Endothelial cell of umbilical vein (primary cell): ENCODE measurements at regions not wholly inside any gene's neighbourhood (a gene's known extent, or its start where the extent isn't known, plus 50 kb on each side); places are given as distances from the start of the nearest gene placed in this dataset.

Source experiments
- BruUV-seq: library from RNA; stranded (reverse); fragments of 400-500 nt; replicated peaks from 2 replicates; lab custom pipeline; 2021; lab: Mats Ljungman, UMichigan
- CTCF ChIA-PET: fragments of 300-600, 350-600 bp; sonication (Branson Sonifier 250); formaldehyde crosslinking; loops from one replicate; lab custom pipeline; 2021; ENCODE audit warnings: antibody characterized with exemption, inconsistent platforms; lab: Charles Lee
- POLR2A ChIA-PET: fragments of 300-600, 350-600 bp; sonication (Branson Sonifier 250); formaldehyde crosslinking; loops from one replicate; lab custom pipeline; 2021; ENCODE audit warnings: antibody characterized with exemption, inconsistent platforms; lab: Charles Lee
- DNase-seq: peaks from one replicate; pipeline ENCODE4 v3.0.0-alpha.2; 2011; ENCODE audit warnings: low read depth, low spot score
- FAIRE-seq: peaks from 2 replicates; lab custom pipeline; 2011; peaks lifted over from hg19 to GRCh38; lab: Jason Lieb, UNC
- H2AFZ ChIP-seq: 2 replicates; pipeline ENCODE4 v1.6.0; 2012; ENCODE audit warnings: low read depth, low read length, control low read depth, inconsistent platforms
- H3K27ac ChIP-seq: 2 replicates; pipeline ENCODE4 v1.5.1; 2011; ENCODE audit warnings: low read depth, mild to moderate bottlenecking, control low read depth, low read length, moderate library complexity; ENCODE audit not compliant: insufficient read depth
- H3K27me3 ChIP-seq, 2 experiments: 2 replicates each; pipeline versions ENCODE4 v1.6.0 to v1.6.1; 2011; ENCODE audit warnings: low read length in 2 of 2, mixed read lengths in 1 of 2; ENCODE audit not compliant: control insufficient read depth in 2 of 2, insufficient read depth in 2 of 2
- H3K36me3 ChIP-seq, 2 experiments: 2 replicates in 1 of 2; 3 replicates in 1 of 2; pipeline ENCODE4 v1.5.1; 2011; ENCODE audit warnings: low read length in 2 of 2, mild to moderate bottlenecking in 1 of 2, moderate library complexity in 1 of 2; ENCODE audit not compliant: control insufficient read depth in 2 of 2, insufficient read depth in 2 of 2; ENCODE audit errors: extremely low read depth in 1 of 2
- H3K4me1 ChIP-seq: 3 replicates; pipeline ENCODE4 v1.5.1; 2011; ENCODE audit warnings: mild to moderate bottlenecking, low read length; ENCODE audit not compliant: control insufficient read depth, insufficient read depth; ENCODE audit errors: extremely low read depth
- H3K4me2 ChIP-seq: 2 replicates; pipeline ENCODE4 v1.6.1; 2011; ENCODE audit warnings: low read length, control low read depth, mixed read lengths; ENCODE audit not compliant: insufficient read depth
- H3K4me3 ChIP-seq, 3 experiments: fragments of 200-600 bp in 1 of 3; sonication (generic), shearing (Covaris generic) in 1 of 3; replicated peaks in 1 of 3; 2 replicates each; pipeline ENCODE4 v1.5.1; 2011 to 2016; ENCODE audit warnings: control low read depth in 3 of 3, low read length in 3 of 3, mild to moderate bottlenecking in 2 of 3, inconsistent platforms in 1 of 3, low read depth in 1 of 3, moderate library complexity in 1 of 3; ENCODE audit not compliant: insufficient read depth in 1 of 3
- H3K79me2 ChIP-seq: 2 replicates; pipeline ENCODE4 v1.6.0; 2012; ENCODE audit warnings: low read length, inconsistent platforms; ENCODE audit not compliant: control insufficient read depth, insufficient read depth
- H3K9ac ChIP-seq: replicated peaks from 2 replicates; pipeline ENCODE3; 2011; ENCODE audit warnings: low read length, control low read depth; ENCODE audit not compliant: insufficient read depth; ENCODE audit errors: extremely low read depth
- H3K9me1 ChIP-seq: replicated peaks from 3 replicates; pipeline ENCODE4 v1.6.0; 2011; ENCODE audit warnings: mild to moderate bottlenecking, low read length; ENCODE audit not compliant: control insufficient read depth, insufficient read depth; ENCODE audit errors: extremely low read depth
- H3K9me3 ChIP-seq: replicated peaks from 2 replicates; pipeline ENCODE4 v1.5.1; 2012; ENCODE audit warnings: low read length, inconsistent platforms; ENCODE audit not compliant: control insufficient read depth, insufficient read depth
- H4K20me1 ChIP-seq: replicated peaks from 2 replicates; pipeline ENCODE3; 2011; ENCODE audit warnings: mild to moderate bottlenecking, low read length; ENCODE audit not compliant: control insufficient read depth, insufficient read depth; ENCODE audit errors: extremely low read depth
- CTCF ChIP-seq, 2 donors: IDR thresholded peaks; 1 replicate in 1 of 2; 2 replicates in 1 of 2; pipeline ENCODE4 v1.5.1; 2011; ENCODE audit warnings: low read length in 2 of 2, mild to moderate bottlenecking in 2 of 2, moderate library complexity in 2 of 2, control low read depth in 1 of 2, inconsistent platforms in 1 of 2, low read depth in 1 of 2; ENCODE audit not compliant: insufficient read depth in 1 of 2; ENCODE audit errors: extremely low read depth in 1 of 2
- EZH2 ChIP-seq: IDR thresholded peaks from 2 replicates; pipeline ENCODE4 v1.6.1; 2012; ENCODE audit warnings: borderline replicate concordance, low read depth, mild to moderate bottlenecking, moderate library complexity, low read length, inconsistent platforms; ENCODE audit not compliant: severe bottlenecking
- FOS ChIP-seq: IDR thresholded peaks from 2 replicates; pipeline ENCODE4 v1.6.1; 2011; ENCODE audit warnings: mild to moderate bottlenecking, low read length, moderate library complexity, borderline replicate concordance; ENCODE audit not compliant: insufficient read depth
- GATA2 ChIP-seq: IDR thresholded peaks from 2 replicates; pipeline ENCODE4 v1.7.0; 2011; ENCODE audit warnings: low read depth, mild to moderate bottlenecking, moderate library complexity, mixed read lengths, low read length; ENCODE audit not compliant: insufficient read length, insufficient read depth
- JUN ChIP-seq: IDR thresholded peaks from 2 replicates; pipeline ENCODE4 v1.6.1; 2011; ENCODE audit warnings: borderline replicate concordance, low read depth; ENCODE audit not compliant: insufficient read length, insufficient read depth
- MAX ChIP-seq: IDR thresholded peaks from 2 replicates; pipeline ENCODE4 v1.6.1; 2011; ENCODE audit not compliant: insufficient read depth, insufficient read length
- MYC ChIP-seq: IDR thresholded peaks from one replicate; pipeline ENCODE4 v1.6.1; 2011; ENCODE audit warnings: mild to moderate bottlenecking, low read depth, low read length
- POLR2A ChIP-seq: IDR thresholded peaks from 2 replicates; pipeline ENCODE4 v1.6.1; 2012; ENCODE audit warnings: low read depth, mild to moderate bottlenecking, control low read depth, low read length
- POLR2AphosphoS5 ChIP-seq: IDR thresholded peaks from 2 replicates; pipeline ENCODE4 v1.6.1; 2012; ENCODE audit warnings: low read depth, mild to moderate bottlenecking, control low read depth, low read length, moderate library complexity; ENCODE audit not compliant: insufficient read depth
- dilution Hi-C: fragments of 300-500 bp; cut with MboI; formaldehyde crosslinking; loops from one replicate; pipeline ENCODE4 v1.15.0; 2019; ENCODE audit warnings: low sequenced_read_pairs; ENCODE audit not compliant: extremely low pct_ligation_motif_present
- intact Hi-C: fragments of 100-400 bp; cut with micrococcal nuclease; formaldehyde crosslinking; loops from one replicate; pipeline ENCODE4 v1.10.0; 2022

- TF ChIP-seq MYC (no peak), MAX (no peak)
- Histone ChIP-seq H3K9ac (no peak overlapping the region), H2AFZ (no peak overlapping the region), H3K4me1 (no peaks in the 10 kb centered on the region), H3K79me2 (no peaks in the 10 kb centered on the region), H4K20me1 (no peaks in the 10 kb centered on the region), H3K9me1 (no peaks in the 10 kb centered on the region), H3K27ac (no peak overlapping the region), H3K4me3 (no peak overlapping the region), H3K27me3 (no peaks in the 10 kb centered on the region), H3K9me3 (no peaks in the 10 kb centered on the region), H3K36me3 (no peaks in the 10 kb centered on the region), H3K4me2 (no peak overlapping the region)
- ChIA-PET POLR2A (no interaction called here), CTCF (no interaction called here)
- BruUV-seq: no TSS peak
- dilution Hi-C loops: no loop called here
- FAIRE-seq (no peak), DNase-seq (no peak)
- intact Hi-C loops: no loop called here
Observed at GRCh38 chr11:93082900-93083299, 113.4 kb downstream of the MTNR1B start.

GRCh38 chr11:93084727-93085505 lies 112.9 kb downstream of the SLC36A4 start:
- dilution Hi-C loops (no loop called here), intact Hi-C loops (no loop called here)
- no TSS peak for BruUV-seq
- ChIA-PET CTCF (no interaction called here), POLR2A (no interaction called here)
- H2AFZ ChIP-seq: no peak overlapping the region
- TF ChIP-seq POLR2A: no peak
- TF ChIP-seq JUN: no peak
- TF ChIP-seq GATA2: no peak
- no peak for TF ChIP-seq MAX
- no peak for TF ChIP-seq CTCF (IDR thresholded peaks at IDR 0.05; ENCODE audit: extremely low read depth in 1 of 2, insufficient read depth in 1 of 2, low read depth in 1 of 2, low read length in 2 of 2)
- TF ChIP-seq MYC: no peak
- TF ChIP-seq FOS: no peak
- no peak for TF ChIP-seq POLR2AphosphoS5
- no peak for TF ChIP-seq EZH2
- H3K9ac ChIP-seq: no peak overlapping the region
- no peak overlapping the region for H3K4me3 ChIP-seq
- no peaks in the 10 kb centered on the region for H3K9me3 ChIP-seq
- DNase-seq (no peak), FAIRE-seq (no peak)
- no peaks in the 10 kb centered on the region for H3K9me1 ChIP-seq
- H3K27me3 ChIP-seq: no peaks in the 10 kb centered on the region
- H3K79me2 ChIP-seq: no peaks in the 10 kb centered on the region
- no peaks in the 10 kb centered on the region for H4K20me1 ChIP-seq
- no peak overlapping the region for H3K27ac ChIP-seq
- H3K4me1 ChIP-seq: no peaks in the 10 kb centered on the region
- H3K36me3 ChIP-seq: no peaks in the 10 kb centered on the region
- H3K4me2 ChIP-seq: no peak overlapping the region
